ENCODE measurements at regions not wholly inside any gene's neighbourhood (a gene's known extent, or its start where the extent isn't known, plus 50 kb on each side); places are given as distances from the start of the nearest gene placed in this dataset.

DNA sequence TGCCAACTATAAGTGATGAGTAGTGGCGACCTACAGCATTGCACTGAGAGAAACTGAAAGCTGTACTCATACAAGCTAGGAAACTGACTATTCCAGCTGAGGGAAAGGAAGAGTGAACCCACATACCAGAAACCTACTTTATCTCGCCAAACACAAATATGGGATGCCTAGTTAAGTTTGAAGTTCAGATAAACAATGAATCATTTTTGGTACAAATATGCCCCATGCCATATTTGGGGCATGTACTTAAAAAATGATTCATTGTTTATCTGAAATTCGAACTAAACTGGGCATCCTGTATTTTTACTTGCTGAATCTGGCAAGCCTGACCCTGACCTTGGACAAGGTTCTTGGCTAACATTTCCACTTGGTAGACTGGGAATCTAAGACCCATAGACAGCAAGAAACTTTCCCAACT lies 527.8 kb upstream of the PSMD7 start:
- TF ChIP-seq, protein P1, sequence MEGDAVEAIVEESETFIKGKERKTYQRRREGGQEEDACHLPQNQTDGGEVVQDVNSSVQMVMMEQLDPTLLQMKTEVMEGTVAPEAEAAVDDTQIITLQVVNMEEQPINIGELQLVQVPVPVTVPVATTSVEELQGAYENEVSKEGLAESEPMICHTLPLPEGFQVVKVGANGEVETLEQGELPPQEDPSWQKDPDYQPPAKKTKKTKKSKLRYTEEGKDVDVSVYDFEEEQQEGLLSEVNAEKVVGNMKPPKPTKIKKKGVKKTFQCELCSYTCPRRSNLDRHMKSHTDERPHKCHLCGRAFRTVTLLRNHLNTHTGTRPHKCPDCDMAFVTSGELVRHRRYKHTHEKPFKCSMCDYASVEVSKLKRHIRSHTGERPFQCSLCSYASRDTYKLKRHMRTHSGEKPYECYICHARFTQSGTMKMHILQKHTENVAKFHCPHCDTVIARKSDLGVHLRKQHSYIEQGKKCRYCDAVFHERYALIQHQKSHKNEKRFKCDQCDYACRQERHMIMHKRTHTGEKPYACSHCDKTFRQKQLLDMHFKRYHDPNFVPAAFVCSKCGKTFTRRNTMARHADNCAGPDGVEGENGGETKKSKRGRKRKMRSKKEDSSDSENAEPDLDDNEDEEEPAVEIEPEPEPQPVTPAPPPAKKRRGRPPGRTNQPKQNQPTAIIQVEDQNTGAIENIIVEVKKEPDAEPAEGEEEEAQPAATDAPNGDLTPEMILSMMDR (IDR thresholded peaks at IDR 0.05; ENCODE audit: low read depth, low read length, missing control alignments) = no peak
- H3K4me3 ChIP-seq (ENCODE audit: low read depth, low read length) = no peak overlapping the region
- DNase-seq = peak; percentile 21
- in situ Hi-C loops (cut with HindIII; ENCODE audit: low pct_ligation_motif_present, low sequenced_read_pairs) = no loop called here
- no peak overlapping the region for H3K27ac ChIP-seq
- no peaks in the 10 kb centered on the region for H3K36me3 ChIP-seq (replicated peaks)
- H3K27me3 ChIP-seq (replicated peaks) = no peaks in the 10 kb centered on the region

DNA sequence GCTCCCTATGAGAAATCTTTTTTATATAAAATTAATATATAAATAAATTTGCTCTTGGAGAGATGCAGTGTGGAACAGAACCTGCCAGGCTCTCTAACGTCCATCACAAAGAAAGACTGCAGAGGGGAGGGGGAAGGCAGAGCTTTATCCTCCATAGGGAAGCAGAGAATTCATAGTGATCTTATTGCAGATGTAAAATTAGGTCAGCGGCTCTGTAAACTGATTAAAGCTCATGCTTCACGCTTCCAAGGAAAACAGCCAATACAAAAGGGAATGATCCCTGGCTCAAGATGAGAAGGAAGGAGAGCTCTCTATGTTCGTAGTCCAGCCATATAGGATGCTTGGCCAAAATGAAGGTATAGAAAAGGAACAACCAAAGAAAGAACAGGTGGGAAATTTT lies 532.3 kb upstream of the PSMD7 start:
- H3K4me3 ChIP-seq (ENCODE audit: low read depth, low read length) = no peak overlapping the region

DNA sequence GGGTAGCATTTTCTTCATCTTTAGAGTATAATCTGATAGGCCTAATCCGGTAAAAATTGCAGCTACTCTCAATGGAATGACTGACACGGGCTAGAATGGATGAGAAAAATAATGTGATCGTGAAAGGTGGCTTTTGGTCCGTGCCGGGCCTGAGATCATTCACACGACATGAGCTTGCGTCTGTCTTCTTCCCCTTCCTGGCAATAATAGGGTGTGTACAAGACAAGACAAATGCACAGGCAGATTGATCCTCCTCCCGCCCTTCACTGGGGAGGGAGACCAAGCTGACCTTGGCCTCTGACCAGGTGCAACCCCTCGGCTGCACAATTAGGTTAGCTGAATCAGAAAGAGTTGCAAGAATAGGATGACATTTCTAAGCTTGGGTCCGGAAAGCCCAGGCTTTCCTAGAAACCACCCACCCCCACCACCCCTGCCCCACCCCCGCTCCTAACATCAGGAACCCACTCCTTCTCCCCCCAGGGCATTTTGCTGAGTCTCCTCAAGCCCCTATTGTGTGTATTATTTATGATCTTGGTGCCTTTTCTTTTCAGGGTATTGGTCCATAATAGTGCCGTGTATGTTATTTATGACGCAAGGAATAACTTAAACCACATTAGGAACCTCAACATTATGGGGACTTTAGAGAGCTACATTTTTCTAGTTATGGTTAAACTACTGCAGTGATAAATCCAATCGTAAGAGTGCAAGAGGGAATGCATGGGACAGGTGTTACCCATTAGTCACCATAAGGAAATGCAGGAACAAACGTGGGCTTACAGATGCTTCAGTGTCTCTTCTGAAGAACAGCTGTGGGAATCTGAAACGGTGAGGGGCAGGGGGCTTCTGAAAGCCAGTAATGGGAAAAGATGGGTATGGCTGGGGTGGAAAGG lies 540.1 kb upstream of the PSMD7 start:
- no peak for DNase-seq
- H3K27me3 ChIP-seq (replicated peaks) = no peaks in the 10 kb centered on the region
- H3K27ac ChIP-seq = no peak overlapping the region
- no peaks in the 10 kb centered on the region for H3K36me3 ChIP-seq (replicated peaks)
- TF ChIP-seq, protein P1 (IDR thresholded peaks at IDR 0.05; ENCODE audit: low read depth, low read length, missing control alignments) = no peak
- no peak overlapping the region for H3K4me3 ChIP-seq (ENCODE audit: low read depth, low read length)
- in situ Hi-C loops (cut with HindIII; ENCODE audit: low pct_ligation_motif_present, low sequenced_read_pairs) = no loop called here

More for the DNA sequence above, 532.3 kb upstream of the PSMD7 start:
- Histone ChIP-seq H3K27me3 (replicated peaks) (no peaks in the 10 kb centered on the region), H3K36me3 (replicated peaks) (no peaks in the 10 kb centered on the region), H3K27ac (no peak overlapping the region)
- no peak for DNase-seq
- TF ChIP-seq, protein P1 (IDR thresholded peaks at IDR 0.05; ENCODE audit: low read depth, low read length, missing control alignments) = no peak
- in situ Hi-C loops (cut with HindIII; ENCODE audit: low pct_ligation_motif_present, low sequenced_read_pairs) = no loop called here

DNA sequence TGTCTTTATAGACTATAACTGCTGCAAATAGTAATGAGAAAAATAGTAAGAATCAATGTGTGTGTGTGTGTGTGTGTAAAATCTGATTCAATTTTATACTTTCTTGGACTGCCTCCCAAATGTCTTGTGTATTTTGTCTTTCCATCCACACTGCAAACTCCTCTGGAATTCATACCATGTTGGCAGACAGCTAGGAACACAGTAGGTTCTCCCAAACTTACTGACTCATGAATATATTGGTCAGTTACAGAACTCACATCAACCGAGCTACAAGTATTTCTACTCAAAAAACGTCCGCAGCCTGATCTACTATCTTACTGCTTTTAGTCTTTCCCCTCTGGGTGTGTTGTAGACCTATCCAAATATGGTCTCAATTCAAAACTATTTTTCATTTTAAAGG lies 542.7 kb upstream of the PSMD7 start:
- H3K36me3 ChIP-seq (replicated peaks) = no peaks in the 10 kb centered on the region
- no peak for DNase-seq
- no peak overlapping the region for H3K27ac ChIP-seq
- TF ChIP-seq, protein P1 (IDR thresholded peaks at IDR 0.05; ENCODE audit: low read depth, low read length, missing control alignments) = no peak
- H3K4me3 ChIP-seq (ENCODE audit: low read depth, low read length) = no peak overlapping the region
- in situ Hi-C loops (cut with HindIII; ENCODE audit: low pct_ligation_motif_present, low sequenced_read_pairs) = no loop called here
- H3K27me3 ChIP-seq (replicated peaks) = no peaks in the 10 kb centered on the region

DNA sequence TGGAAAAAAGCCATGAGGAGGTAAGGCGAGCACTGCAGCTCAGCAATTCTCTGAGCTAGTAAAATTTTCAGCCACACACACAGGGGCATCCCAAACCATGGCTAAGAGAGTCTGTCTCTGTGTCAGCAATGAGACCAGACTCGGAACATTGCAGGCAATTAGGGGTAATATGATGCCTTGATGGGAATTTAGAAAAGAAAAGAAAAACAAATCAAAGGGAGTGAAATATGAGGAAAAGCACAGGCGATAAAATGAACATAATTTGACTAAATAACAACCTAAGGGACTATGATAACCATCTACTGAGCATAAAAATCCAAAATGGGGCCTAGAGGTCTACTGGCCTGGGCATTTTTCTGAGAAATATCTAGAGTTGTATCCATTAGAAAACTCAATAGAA lies 546.0 kb upstream of the PSMD7 start:
- no peak overlapping the region for H3K27ac ChIP-seq
- DNase-seq = no peak
- H3K27me3 ChIP-seq (replicated peaks) = no peaks in the 10 kb centered on the region
- TF ChIP-seq, protein P1 (IDR thresholded peaks at IDR 0.05; ENCODE audit: low read depth, low read length, missing control alignments) = no peak
- in situ Hi-C loops (cut with HindIII; ENCODE audit: low pct_ligation_motif_present, low sequenced_read_pairs) = no loop called here
- H3K4me3 ChIP-seq (ENCODE audit: low read depth, low read length) = no peak overlapping the region
- no peaks in the 10 kb centered on the region for H3K36me3 ChIP-seq (replicated peaks)
